Glutamatergic neuron (in vitro differentiated cells): ENCODE measurements at regions not wholly inside any gene's neighbourhood (a gene's known extent, or its start where the extent isn't known, plus 50 kb on each side); places are given as distances from the start of the nearest gene placed in this dataset.

Experiments used
- DNase-seq: peaks from one replicate; pipeline ENCODE4 v3.0.0; 2022
- H3K27ac Mint-ChIP-seq: one replicate; pipeline ENCODE4 v1.8.0; 2020; ENCODE audit warnings: mild to moderate bottlenecking, mixed read lengths, inconsistent platforms; ENCODE audit not compliant: unreplicated experiment
- H3K27me3 Mint-ChIP-seq: one replicate; pipeline ENCODE4 v1.8.0; 2020; ENCODE audit warnings: mild to moderate bottlenecking, moderate library complexity, mixed read lengths, inconsistent platforms; ENCODE audit not compliant: unreplicated experiment
- H3K36me3 Mint-ChIP-seq: one replicate; pipeline ENCODE4 v1.8.0; 2020; ENCODE audit warnings: mild to moderate bottlenecking, mixed read lengths, inconsistent platforms; ENCODE audit not compliant: unreplicated experiment
- H3K4me1 Mint-ChIP-seq: one replicate; pipeline ENCODE4 v1.8.0; 2020; ENCODE audit warnings: mild to moderate bottlenecking, low read depth, mixed read lengths, inconsistent platforms; ENCODE audit not compliant: unreplicated experiment
- H3K4me3 Mint-ChIP-seq: one replicate; pipeline ENCODE4 v1.8.0; 2020; ENCODE audit warnings: mild to moderate bottlenecking, mixed read lengths, inconsistent platforms; ENCODE audit not compliant: unreplicated experiment
- H3K9me3 Mint-ChIP-seq: one replicate; pipeline ENCODE4 v1.8.0; 2020; ENCODE audit warnings: mild to moderate bottlenecking, moderate library complexity, mixed read lengths, inconsistent platforms; ENCODE audit not compliant: unreplicated experiment
- TF ChIP-seq, protein P1 (sequence below): fragments of 200-600 bp; sonication (generic); IDR thresholded peaks from one replicate; pipeline ENCODE4 v1.5.0; 2021; ENCODE audit not compliant: partially characterized antibody, unreplicated experiment

GRCh38 chr3:112736805-112737566 lies 96.0 kb upstream of the CCDC80 start:
- DNase-seq, result no peak
- Mint-ChIP-seq H3K36me3 (no peaks in the 10 kb centered on the region), H3K4me3 (no peak overlapping the region), H3K27me3 (peaks cover 2% of the 10 kb centered on the region), H3K9me3 (no peaks in the 10 kb centered on the region), H3K4me1 (peaks cover 13% of the 10 kb centered on the region), H3K27ac (no peak overlapping the region)
- TF ChIP-seq, protein P1, sequence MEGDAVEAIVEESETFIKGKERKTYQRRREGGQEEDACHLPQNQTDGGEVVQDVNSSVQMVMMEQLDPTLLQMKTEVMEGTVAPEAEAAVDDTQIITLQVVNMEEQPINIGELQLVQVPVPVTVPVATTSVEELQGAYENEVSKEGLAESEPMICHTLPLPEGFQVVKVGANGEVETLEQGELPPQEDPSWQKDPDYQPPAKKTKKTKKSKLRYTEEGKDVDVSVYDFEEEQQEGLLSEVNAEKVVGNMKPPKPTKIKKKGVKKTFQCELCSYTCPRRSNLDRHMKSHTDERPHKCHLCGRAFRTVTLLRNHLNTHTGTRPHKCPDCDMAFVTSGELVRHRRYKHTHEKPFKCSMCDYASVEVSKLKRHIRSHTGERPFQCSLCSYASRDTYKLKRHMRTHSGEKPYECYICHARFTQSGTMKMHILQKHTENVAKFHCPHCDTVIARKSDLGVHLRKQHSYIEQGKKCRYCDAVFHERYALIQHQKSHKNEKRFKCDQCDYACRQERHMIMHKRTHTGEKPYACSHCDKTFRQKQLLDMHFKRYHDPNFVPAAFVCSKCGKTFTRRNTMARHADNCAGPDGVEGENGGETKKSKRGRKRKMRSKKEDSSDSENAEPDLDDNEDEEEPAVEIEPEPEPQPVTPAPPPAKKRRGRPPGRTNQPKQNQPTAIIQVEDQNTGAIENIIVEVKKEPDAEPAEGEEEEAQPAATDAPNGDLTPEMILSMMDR, result no peak

DNA sequence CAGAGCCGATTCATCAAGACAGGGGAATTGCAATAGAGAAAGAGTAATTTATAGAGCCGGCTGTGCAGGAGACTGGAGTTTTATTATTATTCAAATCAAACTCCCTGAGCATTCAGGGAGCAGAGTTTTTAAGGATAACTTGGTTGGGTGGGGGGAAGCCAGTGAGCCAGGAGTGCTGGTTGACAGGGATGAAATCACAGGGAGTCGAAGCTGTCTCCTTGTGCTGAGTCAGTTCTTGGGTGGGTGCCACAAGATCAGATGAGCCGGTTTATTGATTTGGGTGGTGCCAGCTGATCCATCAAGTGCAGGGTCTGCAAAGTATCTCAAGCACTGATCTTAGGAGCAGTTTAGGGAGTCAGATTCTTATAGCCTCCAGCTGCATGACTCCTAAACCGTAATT lies 95.4 kb upstream of the CCDC80 start:
- TF ChIP-seq, protein P1, result no peak
- Mint-ChIP-seq H3K4me1 (peaks cover 13% of the 10 kb centered on the region), H3K27me3 (peaks cover 2% of the 10 kb centered on the region)

DNA sequence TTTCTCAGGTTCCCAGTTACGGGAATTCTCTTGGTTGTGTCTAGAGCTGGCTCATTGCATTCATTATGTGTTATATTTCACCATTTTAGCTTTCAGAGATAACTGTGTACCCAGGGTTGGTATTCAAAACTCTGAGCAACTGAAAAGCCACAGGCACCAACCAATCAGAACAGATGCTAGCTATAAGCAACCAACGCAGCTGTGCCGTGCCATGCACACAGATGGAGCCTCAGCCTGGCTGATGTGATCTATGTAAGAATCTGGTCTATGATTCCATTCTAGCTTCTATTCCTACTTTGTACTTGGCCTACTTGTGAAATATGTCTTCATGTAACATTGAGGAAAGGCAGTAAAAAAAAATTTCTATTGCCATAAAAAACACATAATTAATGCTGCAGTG lies 95.0 kb upstream of the CCDC80 start:
- Mint-ChIP-seq H3K27me3 (peaks cover 2% of the 10 kb centered on the region), H3K4me1 (peaks cover 13% of the 10 kb centered on the region), H3K4me3 (peak overlapping the region; percentile 35), H3K9me3 (no peaks in the 10 kb centered on the region), H3K27ac (peak overlapping the region; percentile 79), H3K36me3 (no peaks in the 10 kb centered on the region)
- TF ChIP-seq, protein P1, result no peak
- DNase-seq, result peak; percentile 16

More for the DNA sequence above, 95.4 kb upstream of the CCDC80 start:
- Mint-ChIP-seq H3K27ac (peak overlapping the region; percentile 79), H3K36me3 (no peaks in the 10 kb centered on the region), H3K4me3 (peak overlapping the region; percentile 35), H3K9me3 (no peaks in the 10 kb centered on the region)
- DNase-seq, result no peak

GRCh38 chr3:112734736-112735350 lies 93.9 kb upstream of the CCDC80 start:
- Mint-ChIP-seq H3K4me3 (no peak overlapping the region), H3K4me1 (peaks cover 13% of the 10 kb centered on the region), H3K36me3 (no peaks in the 10 kb centered on the region), H3K27ac (no peak overlapping the region), H3K9me3 (no peaks in the 10 kb centered on the region), H3K27me3 (peaks cover 2% of the 10 kb centered on the region)
- TF ChIP-seq, protein P1, result peak; percentile 88
- peak; percentile 68 for DNase-seq

DNA sequence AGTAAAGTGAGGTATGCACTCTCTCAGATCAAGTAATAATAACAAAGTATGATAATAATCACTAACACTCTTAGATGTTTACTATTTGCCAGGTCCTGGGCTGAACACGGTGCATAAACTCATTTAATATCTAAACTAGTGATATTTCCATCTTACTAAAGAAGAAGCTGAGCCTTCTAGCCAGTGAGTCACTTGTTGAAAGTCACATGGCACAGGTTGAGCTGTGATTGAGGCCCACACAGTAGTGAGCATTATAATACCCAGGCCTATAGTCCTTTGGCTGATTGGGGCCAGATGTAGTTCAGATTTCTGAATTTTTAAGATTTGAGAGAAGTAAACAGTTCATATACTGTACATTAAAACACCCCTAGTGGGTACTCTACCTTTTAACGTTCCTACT lies 93.2 kb upstream of the CCDC80 start:
- H3K27ac Mint-ChIP-seq, result no peak overlapping the region

More for the DNA sequence above, 93.2 kb upstream of the CCDC80 start:
- no peak overlapping the region for H3K4me3 Mint-ChIP-seq
- H3K36me3 Mint-ChIP-seq, result no peaks in the 10 kb centered on the region
- TF ChIP-seq, protein P1, result no peak
- no peak for DNase-seq
- H3K4me1 Mint-ChIP-seq, result peaks cover 11% of the 10 kb centered on the region
- H3K27me3 Mint-ChIP-seq, result peaks cover 2% of the 10 kb centered on the region
- no peaks in the 10 kb centered on the region for H3K9me3 Mint-ChIP-seq
